SK-N-SH (cell line): ENCODE measurements at regions not wholly inside any gene's neighbourhood (a gene's known extent, or its start where the extent isn't known, plus 50 kb on each side); places are given as distances from the start of the nearest gene placed in this dataset.

Experiments used
- CTCF ChIA-PET: fragments of 300-600, 350-600 bp; formaldehyde crosslinking; extraction: SDS; loops from one replicate; lab custom pipeline; 2021; lab: Yijun Ruan, JAX
- POLR2A ChIA-PET: fragments of 350-600 bp; sonication (Branson Sonifier 250); formaldehyde crosslinking; extraction: SDS; loops from one replicate; lab custom pipeline; 2020; ENCODE audit warnings: antibody characterized with exemption, inconsistent platforms; lab: Yijun Ruan, JAX
- DNase-seq: peaks from one replicate; pipeline ENCODE4 v3.0.0; 2012
- H2AFZ ChIP-seq: fragments of 200-600 bp; sonication (generic); 2 replicates; pipeline ENCODE4 v1.8.1; 2016; ENCODE audit warnings: antibody characterized with exemption, mild to moderate bottlenecking, low read depth
- H3F3A ChIP-seq: fragments of 200-600 bp; sonication (generic); replicated peaks from 2 replicates; pipeline ENCODE3; 2016; ENCODE audit warnings: antibody characterized with exemption, mild to moderate bottlenecking; ENCODE audit not compliant: insufficient read depth
- H3K27ac ChIP-seq, 2 experiments: fragments of 200-500 bp in 1 of 2; fragments of 200-600 bp in 1 of 2; sonication (Bioruptor generic) in 1 of 2; sonication (generic), shearing (Covaris generic) in 1 of 2; 2 replicates each; pipeline versions ENCODE4 v1.5.1 to v1.6.1; 2014 to 2016; ENCODE audit warnings: low read depth in 2 of 2, inconsistent platforms in 1 of 2, low read length in 1 of 2, mild to moderate bottlenecking in 1 of 2, mixed read lengths in 1 of 2
- H3K27me3 ChIP-seq: fragments of 200-600 bp; sonication (generic), shearing (Covaris generic); 2 replicates; pipeline ENCODE4 v1.6.1; 2016; ENCODE audit warnings: mixed run types; ENCODE audit not compliant: insufficient read depth
- H3K36me3 ChIP-seq, 2 experiments: fragments of 200-500 bp in 1 of 2; fragments of 200-600 bp in 1 of 2; sonication (Bioruptor generic) in 1 of 2; sonication (generic) in 1 of 2; replicated peaks in 1 of 2; 2 replicates each; pipeline versions ENCODE3 to v1.5.1; 2014 to 2016; ENCODE audit warnings: low read length in 1 of 2, mild to moderate bottlenecking in 1 of 2; ENCODE audit not compliant: insufficient read depth in 2 of 2, control insufficient read depth in 1 of 2
- H3K4me1 ChIP-seq, 2 experiments: fragments of 200-500 bp in 1 of 2; fragments of 200-600 bp in 1 of 2; sonication (Bioruptor generic) in 1 of 2; sonication (generic), shearing (Covaris generic) in 1 of 2; 2 replicates each; pipeline versions ENCODE4 v1.5.1 to v1.6.1; 2014 to 2016; ENCODE audit warnings: low read depth in 1 of 2, low read length in 1 of 2, mixed run types in 1 of 2; ENCODE audit not compliant: insufficient read depth in 2 of 2, control insufficient read depth in 1 of 2
- H3K4me2 ChIP-seq: fragments of 200-600 bp; sonication (generic), shearing (Covaris generic); 2 replicates; pipeline ENCODE4 v1.6.1; 2017; ENCODE audit warnings: mixed run types
- H3K4me3 ChIP-seq, 2 experiments: fragments of 200-500 bp in 1 of 2; fragments of 200-600 bp in 1 of 2; sonication (Bioruptor generic) in 1 of 2; sonication (generic), shearing (Covaris generic) in 1 of 2; 2 replicates each; pipeline versions ENCODE4 v1.5.1 to v1.8.1; 2014 to 2016; ENCODE audit warnings: low read depth in 2 of 2, inconsistent platforms in 1 of 2, low read length in 1 of 2, mild to moderate bottlenecking in 1 of 2, mixed read lengths in 1 of 2, moderate library complexity in 1 of 2
- H3K79me2 ChIP-seq: fragments of 200-600 bp; sonication (generic); 2 replicates; pipeline ENCODE4 v1.8.1; 2017; ENCODE audit warnings: mild to moderate bottlenecking; ENCODE audit not compliant: insufficient read depth
- H3K9ac ChIP-seq: fragments of 200-600 bp; sonication (generic); 2 replicates; pipeline ENCODE4 v1.6.1; 2017; ENCODE audit warnings: mixed run types
- H3K9me2 ChIP-seq: fragments of 200-600 bp; sonication (generic); 2 replicates; pipeline ENCODE4 v1.6.1; 2017; ENCODE audit warnings: mixed run types
- H3K9me3 ChIP-seq: fragments of 200-600 bp; sonication (generic); 2 replicates; pipeline ENCODE4 v1.6.1; 2017; ENCODE audit warnings: mixed run types, mild to moderate bottlenecking, moderate library complexity
- H4K20me1 ChIP-seq: fragments of 200-600 bp; sonication (generic); 2 replicates; pipeline ENCODE4 v1.6.1; 2017; ENCODE audit warnings: mild to moderate bottlenecking, mixed run types; ENCODE audit not compliant: insufficient read depth
- CHD2 ChIP-seq: fragments of 150-350 bp; IDR thresholded peaks from 2 replicates; pipeline ENCODE4 v1.6.1; 2018; ENCODE audit warnings: low read length; ENCODE audit not compliant: partially characterized antibody
- FOSL2 ChIP-seq: IDR thresholded peaks from 2 replicates; pipeline ENCODE4 v1.4.0; 2012; ENCODE audit warnings: low read depth, mild to moderate bottlenecking, moderate library complexity, borderline replicate concordance
- JUND ChIP-seq: IDR thresholded peaks from 2 replicates; pipeline ENCODE4 v1.4.0; 2012
- MXI1 ChIP-seq: IDR thresholded peaks from 2 replicates; pipeline ENCODE4 v1.6.1; 2012; ENCODE audit warnings: mild to moderate bottlenecking, low read depth, low read length, improper control_type of control experiment
- NFIC ChIP-seq: IDR thresholded peaks from 2 replicates; pipeline ENCODE4 v1.4.0; 2012; ENCODE audit warnings: borderline replicate concordance
- POLR2AphosphoS5 ChIP-seq: IDR thresholded peaks from 2 replicates; pipeline ENCODE4 v1.6.1; 2012; ENCODE audit warnings: low read depth, low read length
- RCOR1 ChIP-seq: fragments of 150-350 bp; IDR thresholded peaks from 2 replicates; pipeline ENCODE4 v1.6.1; 2017; ENCODE audit warnings: antibody characterized with exemption, low read length
- RXRA ChIP-seq: IDR thresholded peaks from 2 replicates; pipeline ENCODE4 v1.4.0; 2012; ENCODE audit warnings: low read depth, mild to moderate bottlenecking, borderline replicate concordance
- SIN3A ChIP-seq: IDR thresholded peaks from 2 replicates; pipeline ENCODE4 v1.6.1; 2012; ENCODE audit warnings: low read depth, mild to moderate bottlenecking, low read length, moderate library complexity, borderline replicate concordance
- TAF1 ChIP-seq: IDR thresholded peaks from 2 replicates; pipeline ENCODE4 v1.6.1; 2012; ENCODE audit warnings: low read depth, mild to moderate bottlenecking, low read length, moderate library complexity, borderline replicate concordance
- TEAD4 ChIP-seq: IDR thresholded peaks from 2 replicates; pipeline ENCODE4 v1.4.0; 2012; ENCODE audit warnings: mild to moderate bottlenecking, borderline replicate concordance; ENCODE audit not compliant: insufficient read depth
- USF1 ChIP-seq: IDR thresholded peaks from 2 replicates; pipeline ENCODE4 v1.4.0; 2012; ENCODE audit warnings: low read depth, borderline replicate concordance
- YY1 ChIP-seq: IDR thresholded peaks from 2 replicates; pipeline ENCODE4 v1.4.0; 2012; ENCODE audit warnings: low read depth, mild to moderate bottlenecking
- ZBTB33 ChIP-seq: IDR thresholded peaks from 2 replicates; pipeline ENCODE4 v1.4.0; 2012; ENCODE audit warnings: low read depth, borderline replicate concordance
- WGBS: methylation state at CpG from one replicate; pipeline ENCODE4 v1.1.6; 2017; ENCODE audit warnings: low lambda C conversion rate; 5-methylcytosine and 5-hydroxymethylcytosine counted together
- TF ChIP-seq, protein P1 (sequence below): IDR thresholded peaks from 2 replicates; pipeline ENCODE4 v1.6.1; 2012; ENCODE audit warnings: mild to moderate bottlenecking, low read depth, low read length, moderate library complexity
- TF ChIP-seq, protein P2 (sequence below): IDR thresholded peaks from 2 replicates; pipeline ENCODE4 v1.4.0; 2012; ENCODE audit warnings: low read depth

GRCh38 chr3:87997298-87997697 is 61.5 kb downstream of the CGGBP1 start:
- no peak overlapping the region for H3K27ac ChIP-seq
- H2AFZ ChIP-seq, result no peak overlapping the region
- TF ChIP-seq TAF1 (no peak), JUND (no peak), FOSL2 (no peak), CHD2 (no peak), ZBTB33 (no peak), USF1 (no peak), SIN3A (no peak), YY1 (no peak), MXI1 (no peak), POLR2AphosphoS5 (no peak), RXRA (no peak), NFIC (no peak), RCOR1 (no peak), TEAD4 (no peak)
- TF ChIP-seq, protein P1, sequence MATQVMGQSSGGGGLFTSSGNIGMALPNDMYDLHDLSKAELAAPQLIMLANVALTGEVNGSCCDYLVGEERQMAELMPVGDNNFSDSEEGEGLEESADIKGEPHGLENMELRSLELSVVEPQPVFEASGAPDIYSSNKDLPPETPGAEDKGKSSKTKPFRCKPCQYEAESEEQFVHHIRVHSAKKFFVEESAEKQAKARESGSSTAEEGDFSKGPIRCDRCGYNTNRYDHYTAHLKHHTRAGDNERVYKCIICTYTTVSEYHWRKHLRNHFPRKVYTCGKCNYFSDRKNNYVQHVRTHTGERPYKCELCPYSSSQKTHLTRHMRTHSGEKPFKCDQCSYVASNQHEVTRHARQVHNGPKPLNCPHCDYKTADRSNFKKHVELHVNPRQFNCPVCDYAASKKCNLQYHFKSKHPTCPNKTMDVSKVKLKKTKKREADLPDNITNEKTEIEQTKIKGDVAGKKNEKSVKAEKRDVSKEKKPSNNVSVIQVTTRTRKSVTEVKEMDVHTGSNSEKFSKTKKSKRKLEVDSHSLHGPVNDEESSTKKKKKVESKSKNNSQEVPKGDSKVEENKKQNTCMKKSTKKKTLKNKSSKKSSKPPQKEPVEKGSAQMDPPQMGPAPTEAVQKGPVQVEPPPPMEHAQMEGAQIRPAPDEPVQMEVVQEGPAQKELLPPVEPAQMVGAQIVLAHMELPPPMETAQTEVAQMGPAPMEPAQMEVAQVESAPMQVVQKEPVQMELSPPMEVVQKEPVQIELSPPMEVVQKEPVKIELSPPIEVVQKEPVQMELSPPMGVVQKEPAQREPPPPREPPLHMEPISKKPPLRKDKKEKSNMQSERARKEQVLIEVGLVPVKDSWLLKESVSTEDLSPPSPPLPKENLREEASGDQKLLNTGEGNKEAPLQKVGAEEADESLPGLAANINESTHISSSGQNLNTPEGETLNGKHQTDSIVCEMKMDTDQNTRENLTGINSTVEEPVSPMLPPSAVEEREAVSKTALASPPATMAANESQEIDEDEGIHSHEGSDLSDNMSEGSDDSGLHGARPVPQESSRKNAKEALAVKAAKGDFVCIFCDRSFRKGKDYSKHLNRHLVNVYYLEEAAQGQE, result no peak
- TF ChIP-seq, protein P2, sequence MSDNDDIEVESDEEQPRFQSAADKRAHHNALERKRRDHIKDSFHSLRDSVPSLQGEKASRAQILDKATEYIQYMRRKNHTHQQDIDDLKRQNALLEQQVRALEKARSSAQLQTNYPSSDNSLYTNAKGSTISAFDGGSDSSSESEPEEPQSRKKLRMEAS, result no peak
- H3K4me2 ChIP-seq, result no peak overlapping the region
- H3F3A ChIP-seq, result no peaks in the 10 kb centered on the region
- DNase-seq, result no peak
- H3K36me3 ChIP-seq, result no peaks in the 10 kb centered on the region
- H3K9ac ChIP-seq, result no peak overlapping the region
- H3K9me3 ChIP-seq, result no peaks in the 10 kb centered on the region
- peaks cover 3 to 6% of the 10 kb centered on the region in 2 experiments; a peak in 2 of 4 replicates for H3K4me1 ChIP-seq
- ChIA-PET POLR2A (no interaction called here), CTCF (no interaction called here)
- no peaks in the 10 kb centered on the region for H4K20me1 ChIP-seq
- no peaks in the 10 kb centered on the region; the same call in 1 of the 2 replicates for H3K9me2 ChIP-seq
- H3K4me3 ChIP-seq, result no peak overlapping the region
- peaks cover 19% of the 10 kb centered on the region; the same call in 1 of the 2 replicates for H3K27me3 ChIP-seq
- WGBS, result 51% methylated on average over 4 of the region's 4 CpGs
- H3K79me2 ChIP-seq, result no peaks in the 10 kb centered on the region
